ENCODE measurements at regions not wholly inside any gene's neighbourhood (a gene's known extent, or its start where the extent isn't known, plus 50 kb on each side); places are given as distances from the start of the nearest gene placed in this dataset.

DNA sequence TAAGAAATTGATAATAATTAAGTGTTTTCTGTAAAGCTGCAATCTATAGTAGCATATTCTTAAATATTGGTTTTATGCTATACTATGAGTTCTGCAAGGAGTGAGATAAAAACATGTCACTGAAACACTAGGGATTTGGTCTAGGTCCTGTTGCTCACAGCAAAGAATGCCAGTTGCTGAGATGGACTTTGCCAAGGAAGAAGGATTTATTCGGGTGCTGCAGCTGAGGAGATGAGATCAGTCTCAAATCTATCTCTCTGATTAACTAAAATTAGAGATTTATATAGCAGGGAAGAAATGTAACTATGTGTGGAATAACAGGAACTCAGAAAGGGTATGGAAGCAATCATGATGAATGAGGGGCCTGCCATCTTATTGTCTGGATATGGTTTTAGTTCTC is 1569.9 kb downstream of the PCDH7 start:
- DNase-seq, result no peak

GRCh38 chr4:32318926-32319325 is 1598.8 kb downstream of the PCDH7 start:
- DNase-seq, result no peak

DNA sequence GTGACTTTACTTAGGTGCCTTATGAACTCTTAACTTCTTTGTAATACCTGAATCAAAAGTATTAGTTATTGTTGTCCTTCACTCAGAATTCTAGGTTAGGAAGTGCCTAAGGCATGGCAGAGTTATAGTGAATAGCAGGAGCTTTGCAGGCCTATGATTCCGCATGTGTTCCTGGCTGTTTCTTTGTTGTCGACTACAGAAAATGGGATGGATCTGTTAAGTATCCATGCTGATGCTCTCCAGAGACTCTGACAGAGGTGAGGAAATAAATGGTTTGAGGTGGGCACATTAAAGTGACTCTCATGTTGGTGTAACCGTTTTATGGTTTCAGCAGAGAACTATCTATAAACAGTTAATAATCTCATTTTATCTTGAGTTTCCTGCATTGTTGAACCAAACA is 1601.3 kb downstream of the PCDH7 start:
- DNase-seq, result no peak

- DNase-seq, result no peak
These were observed 1614.6 kb downstream of the PCDH7 start for GRCh38 chr4:32334759-32335158.

GRCh38 chr4:32337403-32337802 is 1617.2 kb downstream of the PCDH7 start:
- DNase-seq, result no peak

- DNase-seq, result no peak
These were observed 1620.4 kb downstream of the PCDH7 start for GRCh38 chr4:32340591-32340990.

DNA sequence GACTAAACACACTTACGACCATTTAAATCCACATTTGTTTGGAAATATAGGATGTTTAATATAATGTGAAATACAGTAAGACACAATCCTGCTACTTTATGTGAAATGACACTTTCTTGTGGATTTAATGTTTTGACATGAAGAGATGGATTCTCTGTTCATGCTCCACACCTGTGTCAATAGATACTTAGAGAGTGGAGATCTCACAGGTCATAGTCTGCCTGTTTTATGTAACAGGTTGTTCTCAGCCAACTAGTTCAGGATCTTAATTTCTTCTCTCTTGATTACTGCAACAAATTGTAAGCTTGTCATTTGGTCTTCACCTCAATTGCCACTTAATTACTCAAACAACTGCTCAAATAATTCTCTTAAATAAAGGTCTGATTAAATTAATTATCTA is 1621.2 kb downstream of the PCDH7 start:
- no peak for DNase-seq

GRCh38 chr4:32342054-32342453 is 1621.9 kb downstream of the PCDH7 start:
- DNase-seq, result no peak

- no peak for DNase-seq
These were observed 1628.9 kb downstream of the PCDH7 start for GRCh38 chr4:32349026-32349425.

GRCh38 chr4:32374206-32374605 is 1654.0 kb downstream of the PCDH7 start:
- DNase-seq, result no peak

DNA sequence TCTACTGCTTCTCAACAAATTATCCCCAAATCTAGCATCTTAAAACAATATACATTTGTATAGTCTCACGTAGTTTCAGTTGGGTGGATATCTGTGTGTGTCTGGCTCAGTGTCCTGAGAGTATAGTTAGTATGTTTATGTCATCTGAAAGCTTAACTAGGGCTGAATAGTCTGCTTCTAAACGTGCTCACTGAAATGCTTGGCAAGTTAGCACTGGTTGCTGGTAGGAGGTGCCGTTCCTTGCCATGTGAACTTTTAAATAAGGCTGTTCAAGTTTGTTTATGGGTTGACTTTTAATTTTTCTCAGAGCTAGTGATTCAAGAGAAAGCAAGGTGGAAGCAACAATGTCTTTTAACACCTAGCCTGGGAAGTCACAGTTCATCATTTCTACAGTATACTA is 1673.6 kb downstream of the PCDH7 start:
- DNase-seq, result no peak

- DNase-seq, result no peak
These were observed 1674.1 kb downstream of the PCDH7 start for GRCh38 chr4:32394255-32394654.

- no peak for DNase-seq
These were observed 1676.4 kb downstream of the PCDH7 start for GRCh38 chr4:32396507-32397070.

DNA sequence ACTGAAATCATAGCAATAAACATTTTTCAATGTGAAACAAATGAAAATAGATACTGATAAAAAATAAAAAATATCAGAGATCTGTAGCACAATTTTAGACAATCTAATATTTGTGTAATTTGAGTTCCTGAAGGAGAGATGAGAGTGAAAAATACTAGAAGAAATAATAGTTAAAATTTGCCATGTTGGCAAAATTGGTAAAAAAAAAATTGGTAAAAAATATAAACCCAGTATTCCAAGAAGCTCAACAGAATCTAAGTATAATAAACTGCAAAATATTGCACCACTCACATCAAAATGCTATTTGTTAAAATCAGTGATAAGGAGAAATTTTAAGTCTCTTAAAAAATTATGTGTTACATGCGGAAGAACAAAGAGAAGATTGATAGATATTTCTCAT is 1680.7 kb downstream of the PCDH7 start:
- DNase-seq, result no peak

- no peak for DNase-seq
These were observed 1697.0 kb downstream of the PCDH7 start for GRCh38 chr4:32417113-32417704.

DNA sequence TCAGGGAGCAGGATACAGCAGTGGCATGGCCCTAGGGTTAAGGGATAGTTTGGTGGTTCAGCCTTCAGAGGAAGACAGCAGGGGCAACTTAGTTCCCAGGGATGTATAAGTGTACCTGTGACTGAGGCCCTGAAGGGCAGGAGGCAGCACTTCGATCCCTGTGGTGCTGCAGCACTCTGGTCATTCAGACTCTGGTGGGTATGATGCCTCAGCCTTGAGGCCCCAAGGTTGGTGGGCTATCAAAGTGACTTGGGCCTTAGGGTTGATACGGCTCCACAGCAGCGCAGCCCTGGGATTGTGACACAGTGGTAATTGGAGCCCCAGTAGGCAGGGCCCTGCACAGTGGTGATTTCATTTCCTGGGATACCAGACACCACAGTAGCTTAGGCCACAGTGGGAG is 1703.1 kb downstream of the PCDH7 start:
- DNase-seq, result no peak

DNA sequence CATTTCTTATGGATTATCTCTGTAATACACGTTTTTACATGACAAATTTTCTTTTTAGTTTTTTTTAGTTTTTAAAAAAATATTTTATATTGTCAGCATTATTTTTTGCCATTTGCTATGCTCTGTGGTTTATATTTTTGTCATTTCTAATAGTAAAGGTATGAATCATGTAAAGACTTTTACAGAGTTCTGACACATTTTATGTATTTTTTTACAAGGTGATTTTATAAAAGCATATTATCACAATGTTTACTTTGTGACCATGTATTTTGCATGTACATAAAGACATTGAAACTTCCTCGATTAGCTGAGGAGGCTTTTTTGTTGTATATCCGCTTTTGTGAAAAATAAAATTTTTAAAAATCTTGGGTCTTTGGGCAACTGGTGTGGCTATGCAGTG is 1705.1 kb downstream of the PCDH7 start:
- DNase-seq, result no peak

DNA sequence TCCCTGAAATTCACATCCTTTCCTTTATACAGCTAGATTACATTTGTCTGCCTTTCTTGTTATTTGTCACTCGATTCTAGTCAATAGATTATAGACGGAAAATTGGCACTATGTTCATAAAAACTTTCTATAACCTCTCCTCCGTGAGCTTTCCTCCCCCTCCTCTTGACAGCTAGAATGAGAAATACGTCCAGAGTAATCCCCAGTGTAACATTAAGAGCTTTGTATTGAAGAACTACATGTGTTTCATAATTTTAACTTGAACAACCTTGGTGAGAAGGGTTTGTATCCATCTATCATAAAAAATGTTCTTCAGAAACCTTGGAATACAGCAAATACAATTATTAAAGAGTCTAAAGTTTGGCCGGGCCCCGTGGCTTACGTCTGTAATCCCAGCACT is 1707.4 kb downstream of the PCDH7 start:
- no peak for DNase-seq

DNA sequence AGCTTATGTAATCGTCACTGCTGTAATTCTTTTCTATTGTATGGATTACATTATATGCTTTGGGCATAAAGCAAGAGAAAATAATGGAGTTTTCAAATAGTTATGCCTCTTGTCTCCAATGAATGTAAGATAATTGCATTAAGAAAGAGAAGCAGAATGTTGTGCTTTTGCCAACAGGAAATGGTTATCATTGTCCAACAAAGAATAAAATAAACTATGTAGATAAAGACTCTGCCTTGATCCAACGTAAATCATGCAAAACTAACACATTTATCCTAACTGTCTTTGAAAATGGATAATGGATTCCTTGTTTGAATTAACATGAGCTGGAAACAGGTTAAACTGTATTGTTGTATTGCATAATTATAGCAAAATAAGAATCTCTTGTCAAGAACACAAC is 1709.0 kb downstream of the PCDH7 start:
- DNase-seq, result no peak

DNA sequence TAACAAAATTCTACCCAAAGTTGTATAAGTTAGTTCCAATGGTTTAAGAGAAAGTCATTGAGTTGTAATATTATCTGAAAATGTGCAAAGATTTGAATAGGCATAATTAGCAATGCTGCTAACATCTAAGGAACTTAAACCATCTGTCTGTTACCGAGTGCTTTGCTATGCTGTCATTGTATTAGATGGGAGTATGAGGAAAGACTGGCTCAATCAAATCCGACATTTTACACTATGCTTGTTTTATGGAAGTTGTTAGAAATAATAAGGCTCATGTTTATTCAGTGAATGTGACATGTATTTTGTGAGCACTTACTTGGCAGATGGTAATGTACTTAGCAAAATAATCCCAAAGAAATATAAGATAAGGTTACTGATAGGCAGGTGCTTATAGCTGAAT is 1715.1 kb downstream of the PCDH7 start:
- no peak for DNase-seq

DNA sequence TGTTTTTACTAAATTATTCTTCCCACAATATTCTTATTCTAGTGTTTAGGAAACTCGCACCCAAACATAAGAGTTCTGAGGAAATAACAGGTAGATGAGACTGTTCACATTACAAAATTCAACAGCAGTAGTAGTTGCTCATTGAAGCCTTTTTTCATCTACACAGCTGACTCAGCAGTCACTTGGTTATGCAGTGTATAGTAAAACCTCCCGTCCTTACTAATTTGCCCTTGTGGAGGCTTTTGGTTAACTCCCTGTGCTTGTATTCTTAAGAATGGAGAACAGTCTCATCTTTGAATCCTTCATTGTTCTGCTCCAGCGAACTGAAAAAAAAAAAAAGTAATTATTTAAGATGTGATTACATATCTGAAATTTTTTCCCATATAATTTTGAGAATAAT is 1716.6 kb downstream of the PCDH7 start:
- no peak for DNase-seq

GRCh38 chr4:32440391-32440790 is 1720.2 kb downstream of the PCDH7 start:
- DNase-seq, result no peak

- DNase-seq, result no peak
These were observed 1734.3 kb downstream of the PCDH7 start for GRCh38 chr4:32454482-32454881.

- no peak for DNase-seq
These were observed 1735.1 kb downstream of the PCDH7 start for GRCh38 chr4:32455231-32455630.

DNA sequence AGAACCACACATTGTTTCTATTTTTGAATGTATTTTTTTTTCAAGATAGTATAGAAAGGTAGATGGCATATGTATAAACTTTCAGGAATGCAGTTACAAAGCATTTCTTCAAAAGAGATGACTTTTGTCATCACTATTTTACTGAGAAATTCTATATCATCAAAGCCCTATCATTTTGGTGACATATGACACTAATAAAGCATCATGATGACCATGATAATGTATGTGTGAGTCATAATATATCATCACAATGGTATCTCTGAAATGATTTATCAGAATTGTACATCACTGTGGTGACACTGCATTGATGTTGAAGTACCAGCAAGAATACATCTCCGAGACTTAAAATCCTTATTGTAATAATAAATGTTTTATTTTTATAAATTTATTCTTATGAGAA is 1740.8 kb downstream of the PCDH7 start:
- no peak for DNase-seq

Data from skin of body (tissue), 1 donor.